Activated naive CD4-positive, alpha-beta T cell treated with anti-CD3 and anti-CD28 coated beads, Interleukin-2, amount 50 U/mL, for 24 hours (primary cell): ENCODE measurements at regions not wholly inside any gene's neighbourhood (a gene's known extent, or its start where the extent isn't known, plus 50 kb on each side); places are given as distances from the start of the nearest gene placed in this dataset.

Experiments used
- H3K27ac Mint-ChIP-seq: one replicate; pipeline ENCODE4 v1.8.0; 2021; ENCODE audit warnings: mild to moderate bottlenecking, mixed read lengths
- H3K27me3 Mint-ChIP-seq: one replicate; pipeline ENCODE4 v1.8.0; 2021; ENCODE audit warnings: mixed read lengths
- H3K36me3 Mint-ChIP-seq: one replicate; pipeline ENCODE4 v1.8.0; 2021; ENCODE audit warnings: mixed read lengths
- H3K4me1 Mint-ChIP-seq: one replicate; pipeline ENCODE4 v1.8.0; 2021; ENCODE audit warnings: mixed read lengths
- H3K4me3 Mint-ChIP-seq: one replicate; pipeline ENCODE4 v1.8.0; 2021; ENCODE audit warnings: mild to moderate bottlenecking, mixed read lengths
- H3K9me3 Mint-ChIP-seq: one replicate; pipeline ENCODE4 v1.8.0; 2021; ENCODE audit warnings: mixed read lengths

- no peak overlapping the region for H3K4me3 Mint-ChIP-seq
- H3K36me3 Mint-ChIP-seq = peaks cover 13% of the 10 kb centered on the region
- H3K9me3 Mint-ChIP-seq = no peaks in the 10 kb centered on the region
- H3K27me3 Mint-ChIP-seq = no peaks in the 10 kb centered on the region
- H3K27ac Mint-ChIP-seq = no peak overlapping the region
- H3K4me1 Mint-ChIP-seq = peaks cover 52% of the 10 kb centered on the region
These were observed 49.9 kb downstream of the SYNE3 start for GRCh38 chr14:95466506-95466905.

- no peaks in the 10 kb centered on the region for H3K27me3 Mint-ChIP-seq
- peaks cover 13% of the 10 kb centered on the region for H3K36me3 Mint-ChIP-seq
- no peaks in the 10 kb centered on the region for H3K9me3 Mint-ChIP-seq
- H3K4me1 Mint-ChIP-seq = peaks cover 56% of the 10 kb centered on the region
- H3K4me3 Mint-ChIP-seq = no peak overlapping the region
- H3K27ac Mint-ChIP-seq = no peak overlapping the region
These were observed 50.5 kb downstream of the SYNE3 start for GRCh38 chr14:95465936-95466335.

GRCh38 chr14:95465358-95465757 is 51.1 kb downstream of the SYNE3 start:
- peak overlapping the region; percentile 71 for H3K27ac Mint-ChIP-seq
- peaks cover 13% of the 10 kb centered on the region for H3K36me3 Mint-ChIP-seq
- no peaks in the 10 kb centered on the region for H3K9me3 Mint-ChIP-seq
- H3K27me3 Mint-ChIP-seq = no peaks in the 10 kb centered on the region
- H3K4me1 Mint-ChIP-seq = peaks cover 62% of the 10 kb centered on the region
- peak overlapping the region; percentile 12 for H3K4me3 Mint-ChIP-seq

GRCh38 chr14:95464514-95464913 is 51.9 kb downstream of the SYNE3 start:
- Mint-ChIP-seq H3K4me3 (peak overlapping the region; percentile 57), H3K9me3 (no peaks in the 10 kb centered on the region), H3K4me1 (peaks cover 56% of the 10 kb centered on the region), H3K27me3 (no peaks in the 10 kb centered on the region), H3K27ac (peak overlapping the region; percentile 71), H3K36me3 (peaks cover 9% of the 10 kb centered on the region)

- H3K4me1 Mint-ChIP-seq = peaks cover 56% of the 10 kb centered on the region
- no peaks in the 10 kb centered on the region for H3K9me3 Mint-ChIP-seq
- no peak overlapping the region for H3K4me3 Mint-ChIP-seq
- H3K27ac Mint-ChIP-seq = peak overlapping the region; percentile 71
- no peaks in the 10 kb centered on the region for H3K27me3 Mint-ChIP-seq
- peaks cover 9% of the 10 kb centered on the region for H3K36me3 Mint-ChIP-seq
These were observed 52.3 kb downstream of the SYNE3 start for GRCh38 chr14:95464103-95464502.

GRCh38 chr14:95463171-95463901 is 53.1 kb downstream of the SYNE3 start:
- Mint-ChIP-seq H3K36me3 (peaks cover 9% of the 10 kb centered on the region), H3K27ac (peak overlapping the region; percentile 84), H3K4me3 (peak overlapping the region; percentile 44), H3K27me3 (no peaks in the 10 kb centered on the region), H3K9me3 (no peaks in the 10 kb centered on the region), H3K4me1 (peaks cover 61% of the 10 kb centered on the region)

- Mint-ChIP-seq H3K4me1 (peaks cover 61% of the 10 kb centered on the region), H3K9me3 (no peaks in the 10 kb centered on the region), H3K27ac (peak overlapping the region; percentile 17), H3K4me3 (no peak overlapping the region), H3K36me3 (peaks cover 9% of the 10 kb centered on the region), H3K27me3 (no peaks in the 10 kb centered on the region)
These were observed 54.0 kb downstream of the SYNE3 start for GRCh38 chr14:95462491-95462890.

GRCh38 chr14:95460647-95461478 is 55.6 kb downstream of the SYNE3 start:
- no peak overlapping the region for H3K27ac Mint-ChIP-seq
- peaks cover 60% of the 10 kb centered on the region for H3K4me1 Mint-ChIP-seq

GRCh38 chr14:95458906-95459305 is 57.5 kb downstream of the SYNE3 start:
- H3K27ac Mint-ChIP-seq = no peak overlapping the region
- peaks cover 40% of the 10 kb centered on the region for H3K4me1 Mint-ChIP-seq
- H3K27me3 Mint-ChIP-seq = no peaks in the 10 kb centered on the region
- H3K4me3 Mint-ChIP-seq = no peak overlapping the region
- H3K9me3 Mint-ChIP-seq = no peaks in the 10 kb centered on the region
- H3K36me3 Mint-ChIP-seq = no peaks in the 10 kb centered on the region

More at GRCh38 chr14:95460647-95461478, 55.6 kb downstream of the SYNE3 start:
- Mint-ChIP-seq H3K27me3 (no peaks in the 10 kb centered on the region), H3K4me3 (peak overlapping the region; percentile 4), H3K9me3 (no peaks in the 10 kb centered on the region), H3K36me3 (peaks cover 9% of the 10 kb centered on the region)

- Mint-ChIP-seq H3K4me1 (peaks cover 36% of the 10 kb centered on the region), H3K4me3 (no peak overlapping the region), H3K9me3 (no peaks in the 10 kb centered on the region), H3K27me3 (no peaks in the 10 kb centered on the region), H3K36me3 (no peaks in the 10 kb centered on the region), H3K27ac (no peak overlapping the region)
These were observed 58.0 kb downstream of the SYNE3 start for GRCh38 chr14:95458459-95458858.

- H3K4me1 Mint-ChIP-seq = peaks cover 17% of the 10 kb centered on the region
- no peaks in the 10 kb centered on the region for H3K36me3 Mint-ChIP-seq
- no peak overlapping the region for H3K27ac Mint-ChIP-seq
- no peak overlapping the region for H3K4me3 Mint-ChIP-seq
- H3K27me3 Mint-ChIP-seq = no peaks in the 10 kb centered on the region
- no peaks in the 10 kb centered on the region for H3K9me3 Mint-ChIP-seq
These were observed 60.2 kb downstream of the SYNE3 start for GRCh38 chr14:95456281-95456680.

GRCh38 chr14:95455246-95455645 is 61.2 kb downstream of the SYNE3 start:
- Mint-ChIP-seq H3K27ac (no peak overlapping the region), H3K4me1 (peaks cover 9% of the 10 kb centered on the region), H3K27me3 (no peaks in the 10 kb centered on the region), H3K4me3 (no peak overlapping the region), H3K36me3 (peaks cover 2% of the 10 kb centered on the region), H3K9me3 (no peaks in the 10 kb centered on the region)

GRCh38 chr14:95453713-95453980 is 62.8 kb downstream of the SYNE3 start:
- H3K27ac Mint-ChIP-seq = no peak overlapping the region
- H3K36me3 Mint-ChIP-seq = peaks cover 6% of the 10 kb centered on the region
- no peak overlapping the region for H3K4me3 Mint-ChIP-seq
- H3K27me3 Mint-ChIP-seq = no peaks in the 10 kb centered on the region
- peaks cover 7% of the 10 kb centered on the region for H3K4me1 Mint-ChIP-seq
- no peaks in the 10 kb centered on the region for H3K9me3 Mint-ChIP-seq

GRCh38 chr14:95452893-95453712 is 63.3 kb downstream of the SYNE3 start:
- H3K27ac Mint-ChIP-seq = no peak overlapping the region
- no peaks in the 10 kb centered on the region for H3K9me3 Mint-ChIP-seq
- peaks cover 6% of the 10 kb centered on the region for H3K36me3 Mint-ChIP-seq

GRCh38 chr14:95452176-95452892 is 64.1 kb downstream of the SYNE3 start:
- Mint-ChIP-seq H3K36me3 (peaks cover 6% of the 10 kb centered on the region), H3K4me1 (peaks cover 4% of the 10 kb centered on the region), H3K27ac (no peak overlapping the region)

More at GRCh38 chr14:95452893-95453712, 63.3 kb downstream of the SYNE3 start:
- no peak overlapping the region for H3K4me3 Mint-ChIP-seq
- H3K4me1 Mint-ChIP-seq = peaks cover 4% of the 10 kb centered on the region
- no peaks in the 10 kb centered on the region for H3K27me3 Mint-ChIP-seq

More at GRCh38 chr14:95452176-95452892, 64.1 kb downstream of the SYNE3 start:
- H3K27me3 Mint-ChIP-seq = no peaks in the 10 kb centered on the region
- no peak overlapping the region for H3K4me3 Mint-ChIP-seq
- H3K9me3 Mint-ChIP-seq = no peaks in the 10 kb centered on the region
